ENCODE measurements at regions not wholly inside any gene's neighbourhood (a gene's known extent, or its start where the extent isn't known, plus 50 kb on each side); places are given as distances from the start of the nearest gene placed in this dataset.

DNA sequence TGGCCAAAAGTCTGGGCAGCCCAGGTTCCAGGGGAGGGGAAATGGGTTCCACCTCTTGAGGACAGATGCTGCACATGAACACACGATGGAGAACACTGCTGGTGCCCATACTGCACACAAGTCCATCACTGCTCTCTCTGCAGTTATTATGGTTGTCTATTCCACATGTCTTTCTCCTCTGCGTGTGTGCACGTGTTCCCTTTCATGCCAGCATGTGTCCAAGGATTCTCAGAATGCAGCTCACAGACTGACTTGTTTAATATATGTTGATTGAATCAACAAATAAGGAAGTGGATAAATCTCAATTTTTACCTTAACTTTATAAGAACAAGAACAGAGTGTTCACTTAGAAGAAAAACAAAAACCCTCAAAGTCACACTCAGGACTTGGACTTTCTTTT lies 158.9 kb downstream of the FNDC1 start:
- no peak for DNase-seq

GRCh38 chr6:159325476-159325875 lies 156.3 kb downstream of the FNDC1 start:
- DNase-seq, result no peak

DNA sequence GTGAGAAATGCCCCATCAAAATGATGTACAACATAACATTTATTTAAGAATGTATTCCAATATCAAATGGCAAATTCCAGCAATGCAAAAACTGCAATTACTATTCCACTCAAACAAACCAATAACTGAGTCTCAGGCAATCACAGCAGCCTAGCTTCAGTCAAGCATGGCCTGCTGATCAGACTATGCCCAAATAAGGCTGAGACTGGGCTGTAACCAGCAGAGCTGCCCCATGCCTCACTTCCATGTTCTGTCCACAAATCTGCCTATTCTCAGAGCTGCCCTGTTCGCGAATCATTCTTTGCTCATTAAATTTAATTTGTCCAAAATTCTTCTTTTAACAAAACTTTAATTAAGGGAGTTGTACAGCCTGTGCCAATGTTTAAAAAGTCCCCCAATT lies 155.4 kb downstream of the FNDC1 start:
- DNase-seq, result no peak
